BJ (cell line): ENCODE measurements at regions not wholly inside any gene's neighbourhood (a gene's known extent, or its start where the extent isn't known, plus 50 kb on each side); places are given as distances from the start of the nearest gene placed in this dataset.

Experiments used
- CTCF ChIA-PET: fragments of 350-600 bp; formaldehyde crosslinking; extraction: SDS; loops from one replicate; lab custom pipeline; 2021; ENCODE audit warnings: antibody characterized with exemption, inconsistent platforms; lab: Yijun Ruan, JAX
- POLR2A ChIA-PET: fragments of 300-600 bp; sonication (Branson Sonifier 250); formaldehyde crosslinking; extraction: SDS; loops from one replicate; lab custom pipeline; 2021; ENCODE audit warnings: antibody characterized with exemption; lab: Charles Lee
- DNase-seq: peaks from one replicate; pipeline ENCODE4 v3.0.0-alpha.2; 2011; ENCODE audit warnings: low read depth
- H3K27me3 ChIP-seq: 2 replicates; pipeline ENCODE4 v1.6.0; 2011; ENCODE audit warnings: low read length; ENCODE audit not compliant: control insufficient read depth, insufficient read depth
- H3K36me3 ChIP-seq: 2 replicates; pipeline ENCODE4 v1.5.1; 2011; ENCODE audit warnings: low read length; ENCODE audit not compliant: control insufficient read depth, insufficient read depth
- H3K4me3 ChIP-seq: 2 replicates; pipeline ENCODE4 v1.5.1; 2011; ENCODE audit warnings: low read depth, mild to moderate bottlenecking, control low read depth, low read length
- CTCF ChIP-seq: IDR thresholded peaks from 2 replicates; pipeline ENCODE4 v1.5.1; 2011; ENCODE audit warnings: low read depth, mild to moderate bottlenecking, control low read depth, inconsistent platforms, low read length, moderate library complexity; ENCODE audit not compliant: insufficient read depth

- Histone ChIP-seq H3K4me3 (no peak overlapping the region), H3K27me3 (no peaks in the 10 kb centered on the region), H3K36me3 (no peaks in the 10 kb centered on the region)
- ChIA-PET CTCF (no interaction called here), POLR2A (no interaction called here)
- DNase-seq: no peak
- no peak for TF ChIP-seq CTCF
Measured at GRCh38 chr7:3094701-3095445, 51.2 kb upstream of the CARD11 start.

- CTCF ChIA-PET: no interaction called here
- no peaks in the 10 kb centered on the region for H3K36me3 ChIP-seq
- DNase-seq: no peak
- H3K27me3 ChIP-seq: no peaks in the 10 kb centered on the region
- POLR2A ChIA-PET: no interaction called here
- no peak overlapping the region for H3K4me3 ChIP-seq
- no peak for TF ChIP-seq CTCF
Measured at GRCh38 chr7:3097734-3098133, 54.1 kb upstream of the CARD11 start.

DNA sequence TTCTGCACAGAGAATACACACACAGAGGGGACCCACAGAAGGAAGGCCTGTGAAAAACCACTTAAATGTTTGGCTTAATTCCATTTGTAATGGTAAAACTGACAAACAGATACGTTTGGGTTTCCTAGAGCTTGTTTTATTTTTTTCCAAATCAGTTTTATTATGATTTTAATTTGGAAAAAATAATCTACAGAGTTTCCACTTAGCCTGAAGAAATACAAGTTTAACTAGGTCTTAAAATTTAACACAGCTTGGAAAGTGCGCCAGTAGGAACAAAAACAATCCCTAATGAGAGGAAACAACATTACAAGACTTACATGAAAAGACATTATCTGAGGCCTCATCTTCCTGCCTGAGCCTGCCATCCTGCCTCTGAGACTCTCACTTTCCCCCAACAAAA, 58.5 kb upstream of the CARD11 start:
- Histone ChIP-seq H3K36me3 (no peaks in the 10 kb centered on the region), H3K27me3 (no peaks in the 10 kb centered on the region), H3K4me3 (no peak overlapping the region)
- TF ChIP-seq CTCF: no peak
- DNase-seq: no peak
- ChIA-PET POLR2A (no interaction called here), CTCF (no interaction called here)

DNA sequence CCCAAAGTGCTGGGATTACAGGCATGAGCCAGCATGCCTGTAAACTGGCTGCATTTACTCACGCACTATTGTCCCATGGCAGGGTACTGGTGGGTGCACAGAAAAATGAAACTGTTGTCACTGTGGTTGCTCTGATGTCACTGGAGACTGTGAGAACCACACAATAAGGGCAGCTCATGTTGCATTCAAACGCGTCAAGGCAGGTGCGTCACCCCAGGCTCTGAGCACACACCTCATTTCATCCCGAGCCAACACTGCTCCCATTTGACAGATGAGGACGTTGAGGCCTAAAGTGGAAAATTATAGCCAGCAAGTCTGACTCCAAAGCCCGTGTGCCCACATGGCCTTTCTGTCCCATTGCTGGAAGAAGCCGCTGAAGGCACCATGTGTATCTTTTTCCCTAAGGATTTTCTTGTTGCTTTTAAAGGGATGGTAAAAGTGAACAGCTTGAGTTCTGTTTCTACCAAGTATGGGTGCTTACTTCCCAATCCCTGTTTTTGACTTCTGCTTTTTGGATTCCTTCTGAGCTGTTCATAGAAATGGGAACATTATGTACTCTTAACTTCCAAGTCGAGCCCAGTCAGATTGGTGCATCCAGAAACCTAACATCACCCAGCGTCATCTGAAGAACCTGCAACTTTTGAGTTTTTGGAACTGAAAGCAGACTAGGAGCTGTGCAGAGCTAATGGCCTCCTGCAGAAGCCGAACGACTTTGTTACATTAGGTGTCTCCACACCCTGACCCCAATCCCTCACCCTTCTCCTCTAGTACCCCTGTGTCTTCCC, 60.1 kb upstream of the CARD11 start:
- TF ChIP-seq CTCF: no peak
- Histone ChIP-seq H3K4me3 (no peak overlapping the region), H3K36me3 (no peaks in the 10 kb centered on the region), H3K27me3 (no peaks in the 10 kb centered on the region)
- CTCF ChIA-PET: no interaction called here
- no peak for DNase-seq
- POLR2A ChIA-PET: no interaction called here

DNA sequence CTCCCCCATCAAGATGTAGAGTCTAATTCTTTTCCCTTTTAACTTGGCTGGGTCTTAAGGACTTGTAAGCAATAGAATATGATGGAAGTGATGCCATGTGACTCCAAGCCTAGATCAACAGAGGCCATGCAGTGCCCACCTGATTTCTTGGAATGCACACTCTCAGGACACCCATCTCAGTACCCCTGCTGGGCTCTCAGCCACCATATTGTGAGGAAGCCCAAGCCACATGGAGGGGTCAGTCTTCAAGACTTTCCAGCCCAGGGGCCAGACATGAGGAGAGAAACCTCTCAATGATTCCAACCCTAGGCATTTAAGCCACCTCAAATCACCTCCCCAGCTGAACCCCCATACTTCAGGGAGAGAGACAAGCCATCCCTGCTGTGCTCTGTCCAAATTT, 62.2 kb upstream of the CARD11 start:
- ChIA-PET CTCF (interaction anchor here (1.5 kb wide), 1 partner anchor 31 kb away, joined by 4 read pairs; no protein-coding TSS in a partner anchor), POLR2A (no interaction called here)
- TF ChIP-seq CTCF: no peak
- H3K4me3 ChIP-seq: no peak overlapping the region
- no peaks in the 10 kb centered on the region for H3K36me3 ChIP-seq
- no peak for DNase-seq
- no peaks in the 10 kb centered on the region for H3K27me3 ChIP-seq
